Smooth muscle cell (in vitro differentiated cells): ENCODE measurements at regions not wholly inside any gene's neighbourhood (a gene's known extent, or its start where the extent isn't known, plus 50 kb on each side); places are given as distances from the start of the nearest gene placed in this dataset.

Experiments used
- DNase-seq: peaks from one replicate; lab custom pipeline; 2025; ENCODE audit not compliant: unreplicated experiment; lab: John Stamatoyannopoulos, UW
- H2AFZ ChIP-seq: fragments of 200-600 bp; sonication (generic); 2 replicates; pipeline ENCODE4 v1.6.0; 2016; ENCODE audit warnings: antibody characterized with exemption, low read depth, mild to moderate bottlenecking
- H3F3A ChIP-seq: fragments of 200-600 bp; sonication (generic); 2 replicates; pipeline ENCODE4 v1.6.0; 2017; ENCODE audit warnings: antibody characterized with exemption, low read depth
- H3K27ac ChIP-seq: fragments of 200-600 bp; sonication (generic); 2 replicates; pipeline ENCODE4 v1.5.1; 2016; ENCODE audit warnings: low read depth, mild to moderate bottlenecking
- H3K27me3 ChIP-seq: fragments of 200-600 bp; sonication (generic); 2 replicates; pipeline ENCODE4 v1.6.1; 2016; ENCODE audit warnings: low read depth, mild to moderate bottlenecking
- H3K36me3 ChIP-seq: fragments of 200-600 bp; sonication (generic); 2 replicates; pipeline ENCODE4 v1.5.1; 2016; ENCODE audit warnings: low read depth
- H3K4me1 ChIP-seq: fragments of 200-600 bp; sonication (generic); 2 replicates; pipeline ENCODE4 v1.5.1; 2016; ENCODE audit warnings: low read depth
- H3K4me2 ChIP-seq: fragments of 200-600 bp; sonication (generic); 2 replicates; pipeline ENCODE4 v1.6.0; 2016; ENCODE audit warnings: mild to moderate bottlenecking
- H3K4me3 ChIP-seq: fragments of 200-600 bp; sonication (generic); 2 replicates; pipeline ENCODE4 v1.5.1; 2016; ENCODE audit warnings: mild to moderate bottlenecking
- H3K79me2 ChIP-seq: fragments of 200-600 bp; sonication (generic); 2 replicates; pipeline ENCODE4 v1.6.0; 2016; ENCODE audit warnings: low read depth, mild to moderate bottlenecking
- H3K9ac ChIP-seq: fragments of 200-600 bp; sonication (generic); 2 replicates; pipeline ENCODE4 v1.6.0; 2016; ENCODE audit warnings: low read depth
- H3K9me3 ChIP-seq: fragments of 200-600 bp; sonication (generic); replicated peaks from 2 replicates; pipeline ENCODE4 v1.5.1; 2016; ENCODE audit warnings: low read depth
- H4K20me1 ChIP-seq: fragments of 200-600 bp; sonication (generic); 2 replicates; pipeline ENCODE4 v1.6.0; 2016; ENCODE audit warnings: low read depth
- WGBS: methylation state at CpG from one replicate; pipeline ENCODE4 v1.1.7; 2016; ENCODE audit warnings: low lambda C conversion rate; 5-methylcytosine and 5-hydroxymethylcytosine counted together
- TF ChIP-seq, protein P1 (sequence below): fragments of 200-600 bp; sonication (generic); IDR thresholded peaks from 2 replicates; pipeline ENCODE4 v1.5.1; 2017; ENCODE audit warnings: borderline replicate concordance, mild to moderate bottlenecking, antibody characterized with exemption; ENCODE audit not compliant: insufficient read depth, poor library complexity, severe bottlenecking

- Histone ChIP-seq H3K27me3 (no peaks in the 10 kb centered on the region), H3K9me3 (no peaks in the 10 kb centered on the region), H3F3A (no peaks in the 10 kb centered on the region), H4K20me1 (no peaks in the 10 kb centered on the region), H3K36me3 (no peaks in the 10 kb centered on the region), H3K4me3 (no peak overlapping the region), H3K79me2 (no peaks in the 10 kb centered on the region), H3K9ac (no peak overlapping the region), H3K4me1 (no peaks in the 10 kb centered on the region), H2AFZ (no peak overlapping the region), H3K4me2 (no peak overlapping the region), H3K27ac (no peak overlapping the region)
- TF ChIP-seq, protein P1, sequence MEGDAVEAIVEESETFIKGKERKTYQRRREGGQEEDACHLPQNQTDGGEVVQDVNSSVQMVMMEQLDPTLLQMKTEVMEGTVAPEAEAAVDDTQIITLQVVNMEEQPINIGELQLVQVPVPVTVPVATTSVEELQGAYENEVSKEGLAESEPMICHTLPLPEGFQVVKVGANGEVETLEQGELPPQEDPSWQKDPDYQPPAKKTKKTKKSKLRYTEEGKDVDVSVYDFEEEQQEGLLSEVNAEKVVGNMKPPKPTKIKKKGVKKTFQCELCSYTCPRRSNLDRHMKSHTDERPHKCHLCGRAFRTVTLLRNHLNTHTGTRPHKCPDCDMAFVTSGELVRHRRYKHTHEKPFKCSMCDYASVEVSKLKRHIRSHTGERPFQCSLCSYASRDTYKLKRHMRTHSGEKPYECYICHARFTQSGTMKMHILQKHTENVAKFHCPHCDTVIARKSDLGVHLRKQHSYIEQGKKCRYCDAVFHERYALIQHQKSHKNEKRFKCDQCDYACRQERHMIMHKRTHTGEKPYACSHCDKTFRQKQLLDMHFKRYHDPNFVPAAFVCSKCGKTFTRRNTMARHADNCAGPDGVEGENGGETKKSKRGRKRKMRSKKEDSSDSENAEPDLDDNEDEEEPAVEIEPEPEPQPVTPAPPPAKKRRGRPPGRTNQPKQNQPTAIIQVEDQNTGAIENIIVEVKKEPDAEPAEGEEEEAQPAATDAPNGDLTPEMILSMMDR: no peak
- DNase-seq: no peak
- WGBS: 86% methylated on average over 1 of the region's 1 CpG
Measured at GRCh38 chr7:79590391-79590790, 136.9 kb upstream of the MAGI2 start.

- no peak overlapping the region for H3K27ac ChIP-seq
- H3K27me3 ChIP-seq: no peaks in the 10 kb centered on the region
- H4K20me1 ChIP-seq: no peaks in the 10 kb centered on the region
- 96% methylated on average over 2 of the region's 2 CpGs for WGBS
- H3K4me1 ChIP-seq: no peaks in the 10 kb centered on the region
- no peaks in the 10 kb centered on the region for H3K36me3 ChIP-seq
- H3K9ac ChIP-seq: no peak overlapping the region
- no peak overlapping the region for H3K4me3 ChIP-seq
- H3K4me2 ChIP-seq: no peak overlapping the region
- TF ChIP-seq, protein P1: no peak
- no peak for DNase-seq
- H3F3A ChIP-seq: no peaks in the 10 kb centered on the region
- no peaks in the 10 kb centered on the region for H3K9me3 ChIP-seq
- no peaks in the 10 kb centered on the region for H3K79me2 ChIP-seq
- no peak overlapping the region for H2AFZ ChIP-seq
Measured at GRCh38 chr7:79570903-79571302, 117.4 kb upstream of the MAGI2 start.

GRCh38 chr7:79563821-79564522 is 110.5 kb upstream of the MAGI2 start:
- Histone ChIP-seq H3K27me3 (no peaks in the 10 kb centered on the region), H3K27ac (no peak overlapping the region), H3K9ac (no peak overlapping the region), H2AFZ (no peak overlapping the region), H3K36me3 (no peaks in the 10 kb centered on the region), H3K4me2 (no peak overlapping the region), H3K9me3 (no peaks in the 10 kb centered on the region), H3K4me1 (no peaks in the 10 kb centered on the region), H3K79me2 (no peaks in the 10 kb centered on the region), H4K20me1 (no peaks in the 10 kb centered on the region), H3K4me3 (no peak overlapping the region), H3F3A (no peaks in the 10 kb centered on the region)
- TF ChIP-seq, protein P1: no peak
- no peak for DNase-seq
- 97% methylated on average over 2 of the region's 2 CpGs for WGBS

DNA sequence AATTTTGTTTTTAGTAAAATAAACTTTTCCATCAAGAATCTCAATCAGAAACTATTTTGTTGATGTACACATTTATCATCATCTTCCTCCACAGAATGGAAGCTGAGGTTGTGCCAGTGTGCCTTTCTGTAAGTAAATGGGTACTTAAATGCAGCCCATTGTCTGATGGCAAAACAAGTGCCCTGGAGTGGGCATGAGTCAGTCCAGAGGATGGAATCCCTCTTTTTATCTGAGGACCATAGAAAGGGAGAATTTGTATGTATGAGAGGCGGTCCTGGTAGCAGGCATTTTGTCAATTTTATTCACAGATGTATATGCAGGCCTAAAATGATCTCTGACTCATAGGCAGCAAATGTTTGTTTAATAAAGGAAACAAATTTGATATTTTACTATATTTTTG is 102.1 kb upstream of the MAGI2 start:
- Histone ChIP-seq H3F3A (no peaks in the 10 kb centered on the region), H3K4me2 (no peak overlapping the region), H3K79me2 (no peaks in the 10 kb centered on the region), H3K9me3 (no peaks in the 10 kb centered on the region), H3K27ac (no peak overlapping the region), H3K4me1 (no peaks in the 10 kb centered on the region), H3K4me3 (no peak overlapping the region), H2AFZ (no peak overlapping the region), H3K9ac (no peak overlapping the region), H3K36me3 (no peaks in the 10 kb centered on the region), H4K20me1 (no peaks in the 10 kb centered on the region), H3K27me3 (no peaks in the 10 kb centered on the region)
- 100% methylated on average over 1 of the region's 1 CpG for WGBS
- TF ChIP-seq, protein P1: no peak
- no peak for DNase-seq
